Memory B cell (primary cell): ENCODE measurements at regions not wholly inside any gene's neighbourhood (a gene's known extent, or its start where the extent isn't known, plus 50 kb on each side); places are given as distances from the start of the nearest gene placed in this dataset.

ENCODE experiments used
- ATAC-seq: fragments of 150-1000 bp; cut with Tn5 transposase; 2 replicates; pipeline ENCODE4 v1.10.0; 2021; ENCODE audit warnings: low read depth, mild to moderate bottlenecking, moderate library complexity
- DNase-seq, 2 donors: peaks; one replicate each; pipeline ENCODE4 v3.0.0; 2022; ENCODE audit warnings: low spot score in 2 of 2
- H3K27ac Mint-ChIP-seq: one replicate; pipeline ENCODE4 v1.8.0; 2022; ENCODE audit warnings: mild to moderate bottlenecking, moderate library complexity, mixed read lengths
- H3K27me3 Mint-ChIP-seq: one replicate; pipeline ENCODE4 v1.8.0; 2022; ENCODE audit warnings: mixed read lengths
- H3K36me3 Mint-ChIP-seq: one replicate; pipeline ENCODE4 v1.8.0; 2022; ENCODE audit warnings: mild to moderate bottlenecking, mixed read lengths
- H3K4me1 Mint-ChIP-seq: one replicate; pipeline ENCODE4 v1.8.0; 2022; ENCODE audit warnings: mixed read lengths
- H3K4me3 Mint-ChIP-seq: one replicate; pipeline ENCODE4 v1.8.0; 2022; ENCODE audit warnings: mild to moderate bottlenecking, moderate library complexity, mixed read lengths
- H3K9me3 Mint-ChIP-seq: one replicate; pipeline ENCODE4 v1.8.0; 2022; ENCODE audit warnings: mixed read lengths

DNA sequence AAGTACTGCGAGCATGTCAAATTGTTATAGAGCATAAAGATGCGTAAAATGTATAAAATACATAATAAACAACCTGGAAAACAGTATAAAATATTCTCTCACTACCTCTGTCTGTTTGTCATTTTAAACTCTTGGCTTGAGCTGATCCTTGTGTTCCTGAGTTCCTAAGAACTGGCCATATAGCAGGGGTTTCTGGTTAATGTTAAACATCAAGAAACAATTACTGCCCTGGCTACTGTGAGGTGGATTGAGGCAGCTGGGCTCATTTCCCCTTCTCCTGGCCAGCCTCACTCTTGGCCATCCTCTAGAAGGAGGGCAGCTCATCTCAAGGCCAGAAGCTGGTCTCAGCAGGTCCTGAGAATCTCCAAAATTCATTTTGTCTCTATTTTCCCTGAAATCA lies 297.3 kb upstream of the USP24 start:
- ATAC-seq: no peak
- no peak for DNase-seq
- Mint-ChIP-seq H3K4me3 (no peak overlapping the region), H3K36me3 (peaks cover 2% of the 10 kb centered on the region), H3K27me3 (peaks cover 6% of the 10 kb centered on the region), H3K27ac (no peak overlapping the region), H3K9me3 (no peaks in the 10 kb centered on the region), H3K4me1 (no peaks in the 10 kb centered on the region)

DNA sequence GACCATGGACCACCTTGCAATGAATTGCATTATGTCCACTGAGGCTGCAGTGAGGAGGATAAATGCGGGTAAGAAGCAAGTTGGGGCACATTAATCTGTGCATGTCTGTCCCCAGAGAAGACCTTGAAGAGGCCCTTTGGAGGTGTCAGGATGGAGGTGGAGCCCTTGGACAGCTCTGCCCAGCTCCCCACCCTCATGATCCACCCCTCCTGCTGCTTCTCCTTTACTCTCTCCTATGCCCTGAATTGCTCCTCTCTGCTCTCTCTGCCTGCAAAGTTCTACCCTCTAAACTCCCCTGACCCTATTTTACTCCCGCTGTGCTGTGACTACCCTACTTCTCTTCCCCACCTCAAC lies 292.4 kb upstream of the USP24 start:
- no peak for ATAC-seq
- Mint-ChIP-seq H3K27ac (no peak overlapping the region), H3K4me3 (no peak overlapping the region), H3K36me3 (peaks cover 2% of the 10 kb centered on the region), H3K9me3 (no peaks in the 10 kb centered on the region), H3K27me3 (peaks cover 10% of the 10 kb centered on the region), H3K4me1 (no peaks in the 10 kb centered on the region)
- no peak for DNase-seq

DNA sequence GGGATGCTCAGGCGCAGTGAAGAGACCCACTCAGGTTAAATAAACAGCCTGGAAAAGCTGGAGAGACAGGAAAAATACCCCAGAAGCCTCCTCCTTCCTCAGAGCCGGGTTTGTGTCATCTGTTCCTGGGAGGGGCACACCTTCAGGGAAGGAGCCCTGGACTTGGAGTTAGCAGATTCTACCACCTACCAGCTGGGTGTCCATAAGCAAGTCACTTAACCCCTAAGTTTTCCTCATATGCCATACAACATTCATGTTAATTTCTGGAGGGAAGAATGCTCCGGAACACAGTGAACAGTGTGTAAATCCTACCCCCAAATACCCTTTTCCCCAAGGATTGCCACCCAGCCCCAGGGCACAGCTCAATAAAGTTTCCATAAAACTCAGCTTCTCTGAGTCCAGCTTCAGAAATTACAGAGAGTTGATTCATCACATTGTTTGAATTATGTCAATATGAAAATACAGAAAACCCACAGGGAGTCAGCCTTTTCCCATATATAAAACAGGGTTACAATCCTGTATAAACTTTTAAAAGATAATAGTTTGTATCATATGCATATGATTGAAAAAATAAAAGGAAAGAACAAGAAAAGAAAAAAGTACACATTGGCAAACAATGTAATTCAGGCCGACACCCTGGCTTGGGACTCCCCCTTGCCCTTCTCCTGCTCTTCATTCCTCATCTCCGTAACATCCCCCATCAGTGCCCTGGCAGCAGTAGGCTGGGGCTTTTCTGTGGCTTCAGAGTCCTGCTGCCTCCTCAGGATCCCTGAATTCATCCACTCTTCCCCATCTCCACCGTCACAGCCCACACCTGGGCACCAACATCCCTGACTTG lies 291.8 kb upstream of the USP24 start:
- DNase-seq (no peak), ATAC-seq (no peak)
- Mint-ChIP-seq H3K4me3 (no peak overlapping the region), H3K9me3 (no peaks in the 10 kb centered on the region), H3K27ac (no peak overlapping the region), H3K27me3 (peaks cover 12% of the 10 kb centered on the region), H3K4me1 (no peaks in the 10 kb centered on the region), H3K36me3 (peaks cover 2% of the 10 kb centered on the region)

DNA sequence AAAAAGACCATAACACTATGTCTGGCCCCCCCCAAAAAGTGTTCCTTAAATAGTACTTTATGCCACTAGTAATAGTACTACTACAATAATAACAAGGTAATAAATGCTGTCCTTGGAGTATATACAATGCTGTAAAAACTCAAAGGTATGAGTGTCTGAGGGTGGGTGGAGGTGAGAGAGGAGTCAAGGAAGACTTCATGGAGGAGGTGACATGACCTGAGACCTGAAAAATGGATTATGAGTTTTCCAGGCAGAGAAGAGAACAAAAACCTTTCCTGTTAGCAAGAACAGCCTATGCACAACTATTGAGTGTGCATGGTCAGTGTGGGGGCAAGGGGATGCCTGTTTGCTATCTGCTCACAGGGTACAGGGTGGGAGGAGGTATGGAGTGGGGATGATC lies 290.2 kb upstream of the USP24 start:
- Mint-ChIP-seq H3K27me3 (peaks cover 20% of the 10 kb centered on the region), H3K9me3 (no peaks in the 10 kb centered on the region)

DNA sequence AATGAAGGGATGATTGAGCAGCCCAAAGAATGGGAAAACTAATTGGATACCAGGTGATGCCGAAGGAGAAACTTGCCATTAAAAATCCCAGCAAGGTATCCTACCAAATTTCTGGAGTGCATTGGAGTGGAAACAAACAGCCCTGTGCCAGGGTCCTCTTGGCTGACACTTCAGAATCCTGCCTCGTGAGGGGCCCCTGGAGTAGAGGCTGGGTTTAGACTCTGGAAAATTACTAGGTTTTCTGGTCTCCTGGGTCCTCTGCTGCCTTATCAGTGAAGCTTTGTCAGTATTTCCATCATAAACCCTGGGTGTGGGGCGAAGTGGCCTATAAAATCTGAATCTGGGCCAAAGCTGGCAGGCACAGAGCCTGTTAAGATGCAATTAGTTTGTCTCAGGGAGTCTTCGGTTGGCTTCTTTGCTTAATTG lies 289.2 kb upstream of the USP24 start:
- DNase-seq (no peak), ATAC-seq (no peak)
- H3K36me3 Mint-ChIP-seq: peaks cover 2% of the 10 kb centered on the region
- H3K27me3 Mint-ChIP-seq: peaks cover 20% of the 10 kb centered on the region
- no peaks in the 10 kb centered on the region for H3K9me3 Mint-ChIP-seq
- no peak overlapping the region for H3K27ac Mint-ChIP-seq
- H3K4me3 Mint-ChIP-seq: no peak overlapping the region
- H3K4me1 Mint-ChIP-seq: no peaks in the 10 kb centered on the region

More for the DNA sequence above, 290.2 kb upstream of the USP24 start:
- ATAC-seq (no peak), DNase-seq (no peak)
- no peaks in the 10 kb centered on the region for H3K4me1 Mint-ChIP-seq
- no peak overlapping the region for H3K27ac Mint-ChIP-seq
- H3K36me3 Mint-ChIP-seq: peaks cover 2% of the 10 kb centered on the region
- no peak overlapping the region for H3K4me3 Mint-ChIP-seq

DNA sequence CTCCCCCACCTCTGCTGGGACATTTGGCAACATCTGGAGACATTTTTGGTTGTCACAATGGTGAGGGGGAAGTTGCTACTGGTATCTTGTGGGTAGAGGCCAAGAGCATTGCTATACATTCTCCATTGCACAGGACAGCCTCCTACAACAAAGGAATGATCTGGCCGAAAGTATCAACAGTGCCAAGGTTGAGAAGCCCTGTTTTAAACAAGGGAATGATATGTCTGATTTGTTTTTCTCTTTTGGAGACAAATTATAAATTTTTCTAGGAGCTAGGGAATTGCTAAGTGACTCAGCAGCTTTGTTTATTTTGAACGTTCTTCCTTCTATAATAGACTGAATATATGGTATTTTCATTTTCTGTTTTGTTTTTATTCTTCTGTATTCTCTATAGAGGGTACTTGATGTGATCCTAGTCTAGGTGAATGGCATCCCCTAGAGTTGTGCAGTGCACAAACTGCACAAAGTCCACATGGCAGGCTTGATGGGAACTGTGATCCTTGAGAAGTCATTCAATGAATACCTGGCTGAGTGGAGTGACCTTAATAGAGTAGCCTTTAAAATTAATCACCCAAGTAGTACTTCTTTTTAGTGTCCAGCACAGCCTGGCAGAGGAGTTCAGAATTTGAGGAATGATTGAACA lies 288.6 kb upstream of the USP24 start:
- Mint-ChIP-seq H3K4me3 (no peak overlapping the region), H3K27me3 (peaks cover 20% of the 10 kb centered on the region), H3K27ac (no peak overlapping the region), H3K9me3 (no peaks in the 10 kb centered on the region), H3K4me1 (no peaks in the 10 kb centered on the region), H3K36me3 (peaks cover 2% of the 10 kb centered on the region)
- no peak for DNase-seq
- ATAC-seq: no peak

DNA sequence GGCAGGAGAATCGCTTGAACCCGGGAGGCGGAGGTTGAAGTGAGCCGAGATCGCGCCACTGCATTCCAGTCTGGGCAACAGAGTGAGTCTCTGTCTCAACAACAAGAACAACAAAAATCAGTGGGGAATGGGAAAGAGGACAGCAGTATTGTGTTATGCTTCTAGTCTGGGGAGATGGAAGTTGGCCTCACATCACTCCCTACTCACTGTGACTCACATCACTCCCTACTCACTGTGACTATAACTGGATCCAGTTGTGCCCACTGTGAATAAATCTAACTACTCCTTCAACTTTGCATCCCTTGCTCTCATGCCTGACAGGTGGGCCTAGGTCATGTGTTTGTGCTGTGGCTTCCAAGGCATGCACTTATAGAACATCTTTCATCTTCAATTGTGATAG lies 285.4 kb upstream of the USP24 start:
- H3K27me3 Mint-ChIP-seq: peaks cover 14% of the 10 kb centered on the region
- H3K36me3 Mint-ChIP-seq: no peaks in the 10 kb centered on the region
- H3K27ac Mint-ChIP-seq: no peak overlapping the region
- no peaks in the 10 kb centered on the region for H3K9me3 Mint-ChIP-seq
- ATAC-seq (no peak), DNase-seq (no peak)
- no peaks in the 10 kb centered on the region for H3K4me1 Mint-ChIP-seq
- H3K4me3 Mint-ChIP-seq: no peak overlapping the region

DNA sequence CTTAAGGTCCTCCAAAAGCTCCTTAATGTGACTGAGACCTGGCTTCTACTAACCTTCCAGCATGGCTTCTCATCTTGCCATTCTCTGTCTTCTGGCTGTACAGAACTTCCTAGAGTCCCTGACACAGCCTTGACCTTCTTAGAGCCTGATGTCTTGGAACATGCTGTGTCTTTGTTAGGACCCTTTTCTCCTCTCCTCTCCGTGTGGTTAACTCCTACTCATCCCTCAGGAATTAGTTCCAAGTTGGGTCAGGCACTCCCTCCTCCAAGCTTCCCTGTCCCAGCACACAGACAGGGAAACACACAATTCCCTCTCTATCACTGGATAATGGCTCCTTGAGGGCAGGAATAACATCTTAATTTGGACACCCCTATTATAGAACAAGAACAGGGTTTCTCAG lies 275.4 kb upstream of the USP24 start:
- Mint-ChIP-seq H3K9me3 (no peaks in the 10 kb centered on the region), H3K27me3 (peaks cover 3% of the 10 kb centered on the region), H3K4me1 (no peaks in the 10 kb centered on the region), H3K27ac (no peak overlapping the region), H3K4me3 (no peak overlapping the region), H3K36me3 (no peaks in the 10 kb centered on the region)
- ATAC-seq: no peak
- no peak for DNase-seq

DNA sequence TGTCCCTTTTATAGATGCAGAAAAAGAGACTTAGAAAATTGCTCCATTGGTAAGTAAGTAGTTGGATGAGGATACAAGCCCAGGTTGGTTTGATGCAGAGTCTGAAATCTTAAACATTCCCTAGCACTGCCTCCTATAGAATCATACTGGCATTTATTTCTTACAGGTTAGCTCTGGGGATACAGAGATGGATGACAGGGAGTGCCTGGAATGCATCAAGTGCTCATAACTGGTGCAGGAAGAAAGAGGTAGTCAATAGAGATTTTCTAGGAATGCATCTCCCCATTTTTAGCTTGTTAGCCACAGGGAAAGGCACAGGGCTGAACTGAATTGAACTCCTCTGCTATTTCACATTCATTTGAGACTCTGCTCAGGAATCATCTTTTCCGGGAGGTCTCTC lies 269.0 kb upstream of the USP24 start:
- H3K4me1 Mint-ChIP-seq: no peaks in the 10 kb centered on the region
- H3K4me3 Mint-ChIP-seq: no peak overlapping the region
- H3K9me3 Mint-ChIP-seq: no peaks in the 10 kb centered on the region
- H3K27me3 Mint-ChIP-seq: peaks cover 8% of the 10 kb centered on the region
- no peaks in the 10 kb centered on the region for H3K36me3 Mint-ChIP-seq
- ATAC-seq (no peak), DNase-seq (no peak)
- H3K27ac Mint-ChIP-seq: no peak overlapping the region

DNA sequence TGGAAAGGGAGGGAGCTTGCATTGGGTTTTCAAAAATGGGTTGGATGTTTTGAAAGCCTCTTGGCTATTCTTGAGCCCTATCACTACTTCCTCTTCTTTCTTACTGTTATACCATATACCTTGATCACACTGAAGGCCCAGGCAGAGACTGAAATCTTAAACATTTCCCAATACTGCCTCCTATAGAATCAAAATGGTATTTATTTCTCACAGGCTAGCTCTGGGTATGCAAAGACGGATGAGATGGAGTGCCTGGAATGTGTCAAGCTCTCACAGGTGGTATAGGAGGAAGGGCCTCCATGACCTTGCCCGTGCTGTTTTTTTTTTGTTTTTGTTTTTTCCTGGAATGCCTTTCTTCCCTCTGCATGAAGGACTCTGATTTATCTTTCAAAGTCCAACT lies 268.4 kb upstream of the USP24 start:
- Mint-ChIP-seq H3K36me3 (no peaks in the 10 kb centered on the region), H3K9me3 (no peaks in the 10 kb centered on the region), H3K4me1 (no peaks in the 10 kb centered on the region), H3K4me3 (no peak overlapping the region), H3K27me3 (peaks cover 11% of the 10 kb centered on the region), H3K27ac (no peak overlapping the region)
- ATAC-seq (no peak), DNase-seq (no peak)

DNA sequence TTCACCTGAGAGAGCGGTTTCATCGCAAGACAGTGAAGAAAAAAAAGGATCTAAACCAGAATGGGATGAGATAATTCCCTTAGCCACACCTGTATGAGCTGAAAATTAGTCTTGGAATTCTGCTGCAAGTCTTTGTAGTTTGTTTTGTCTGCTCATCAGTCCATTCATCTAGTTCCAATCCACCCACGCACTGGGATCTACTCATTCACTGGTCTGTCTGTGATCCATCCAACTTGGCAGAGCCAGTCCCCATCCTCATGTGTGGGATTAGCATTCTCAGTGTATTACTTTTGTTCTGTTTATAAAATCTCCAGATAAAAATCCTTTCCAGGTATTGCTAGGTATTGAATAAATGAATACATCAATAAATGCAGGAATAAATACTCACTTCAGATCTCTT lies 266.5 kb upstream of the USP24 start:
- Mint-ChIP-seq H3K9me3 (no peaks in the 10 kb centered on the region), H3K27ac (no peak overlapping the region), H3K36me3 (no peaks in the 10 kb centered on the region), H3K4me3 (no peak overlapping the region), H3K27me3 (peaks cover 13% of the 10 kb centered on the region), H3K4me1 (no peaks in the 10 kb centered on the region)
- DNase-seq: no peak
- no peak for ATAC-seq

DNA sequence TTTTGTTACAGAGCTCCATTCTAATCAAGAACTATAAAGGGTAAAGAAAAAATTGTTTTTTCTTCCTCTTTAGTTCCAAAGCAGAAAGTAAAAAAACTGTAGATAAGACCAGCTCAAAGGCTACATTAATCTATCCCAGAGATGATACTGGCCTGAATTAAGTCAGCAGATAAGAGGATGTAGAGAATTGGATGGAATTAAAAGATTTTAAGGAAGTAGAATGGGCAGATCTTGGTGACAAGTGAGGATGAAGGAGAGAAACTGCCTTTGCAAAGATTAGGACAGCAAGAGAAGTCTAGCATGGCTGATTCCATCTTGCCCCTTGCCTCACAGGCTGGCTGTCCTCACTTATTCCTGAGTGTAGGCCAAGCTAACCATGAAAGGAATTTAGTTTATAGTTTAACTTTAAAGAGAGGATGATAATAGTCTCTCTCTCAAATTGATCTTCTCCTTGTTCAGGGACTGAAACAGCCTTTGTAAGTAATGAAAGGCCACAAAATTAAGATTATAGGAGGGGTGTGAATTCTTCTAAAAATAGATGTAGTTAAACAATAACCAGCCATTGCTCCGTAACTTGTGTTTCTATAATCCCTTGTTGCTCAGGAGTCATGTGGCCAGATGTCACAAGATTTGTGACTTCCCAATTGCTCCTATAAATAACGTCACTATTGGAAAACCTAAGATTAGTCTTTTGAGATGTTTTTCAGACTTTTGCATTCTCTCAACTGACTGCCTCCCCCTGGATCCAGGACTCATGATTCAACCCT lies 265.0 kb upstream of the USP24 start:
- H3K4me3 Mint-ChIP-seq: no peak overlapping the region
- H3K9me3 Mint-ChIP-seq: no peaks in the 10 kb centered on the region
- H3K27ac Mint-ChIP-seq: no peak overlapping the region
- ATAC-seq (no peak), DNase-seq (no peak)
- H3K36me3 Mint-ChIP-seq: no peaks in the 10 kb centered on the region
- no peaks in the 10 kb centered on the region for H3K4me1 Mint-ChIP-seq
- peaks cover 18% of the 10 kb centered on the region for H3K27me3 Mint-ChIP-seq

DNA sequence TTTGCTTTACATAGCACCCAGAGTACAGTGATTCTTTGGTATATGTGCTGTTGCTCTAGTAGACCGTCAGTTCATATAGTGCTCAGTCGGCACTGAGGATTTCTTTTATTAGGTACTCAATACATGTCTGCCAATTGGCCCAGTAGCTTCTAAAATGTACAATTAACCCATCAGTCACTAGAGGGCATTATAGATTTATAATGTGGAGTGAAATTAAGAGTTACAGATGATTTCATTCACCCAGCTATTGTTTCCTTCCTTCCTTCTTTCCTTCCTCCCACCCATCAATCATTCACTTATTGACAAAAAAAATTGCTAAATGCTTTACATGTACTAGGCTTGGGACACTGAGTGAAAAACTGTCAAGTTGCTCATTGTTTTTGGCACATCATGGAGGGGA lies 263.6 kb upstream of the USP24 start:
- Mint-ChIP-seq H3K4me1 (no peaks in the 10 kb centered on the region), H3K27ac (no peak overlapping the region), H3K9me3 (no peaks in the 10 kb centered on the region), H3K36me3 (no peaks in the 10 kb centered on the region), H3K4me3 (no peak overlapping the region), H3K27me3 (peaks cover 20% of the 10 kb centered on the region)
- DNase-seq: no peak
- ATAC-seq: no peak

DNA sequence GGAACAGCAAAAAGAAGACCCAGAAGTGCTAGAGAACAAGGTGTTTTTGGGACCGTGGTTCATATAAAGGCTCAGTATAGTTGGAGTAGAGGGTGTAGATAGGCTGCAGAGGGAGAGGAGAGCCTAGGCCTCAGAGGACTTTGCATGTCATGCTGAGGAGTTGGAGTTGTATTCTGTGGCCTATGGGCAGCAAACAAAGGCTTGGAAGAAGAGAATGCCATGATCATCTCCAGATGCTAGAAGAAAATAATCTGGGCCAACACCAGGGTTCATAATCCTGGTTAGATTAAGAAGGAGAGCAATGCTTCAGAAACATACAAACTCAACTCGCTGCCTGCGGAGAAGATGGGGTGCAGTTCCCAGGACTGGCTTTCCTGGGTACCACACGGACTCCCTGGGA lies 262.8 kb upstream of the USP24 start:
- Mint-ChIP-seq H3K4me1 (no peaks in the 10 kb centered on the region), H3K9me3 (no peaks in the 10 kb centered on the region), H3K4me3 (no peak overlapping the region), H3K36me3 (no peaks in the 10 kb centered on the region), H3K27ac (no peak overlapping the region), H3K27me3 (peaks cover 23% of the 10 kb centered on the region)
- no peak for ATAC-seq
- no peak for DNase-seq
